ENCODE measurements at regions not wholly inside any gene's neighbourhood (a gene's known extent, or its start where the extent isn't known, plus 50 kb on each side); places are given as distances from the start of the nearest gene placed in this dataset.

DNA sequence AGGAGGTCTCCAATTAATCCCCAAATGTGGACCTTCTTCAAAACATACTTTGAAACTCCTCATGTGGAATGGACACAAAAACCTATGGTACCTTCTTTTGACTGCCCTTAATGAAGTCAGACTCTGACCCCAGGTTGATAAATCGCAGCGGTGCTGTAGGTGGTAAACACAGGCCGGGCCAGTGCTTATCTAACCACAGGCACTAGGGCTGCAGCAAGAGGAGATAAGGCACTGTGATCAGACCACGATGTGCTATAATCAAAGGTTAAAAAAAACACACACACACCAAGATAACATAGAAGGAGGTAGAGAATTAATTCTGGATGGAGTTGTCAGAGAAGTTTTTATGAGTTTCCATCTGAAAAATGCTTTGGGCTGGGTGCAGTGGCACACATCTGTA, 52.3 kb upstream of the SIPA1L2 start:
- no peaks in the 10 kb centered on the region for H3K9me3 ChIP-seq (ENCODE audit: low read length)
- no peak for DNase-seq
- Mint-ChIP-seq H3K27me3 (peaks cover 2 to 31% of the 10 kb centered on the region in 2 donors), H3K4me3 (no peak overlapping the region), H3K36me3 (no peaks in the 10 kb centered on the region), H3K27ac (no peak overlapping the region), H3K9me3 (no peaks in the 10 kb centered on the region), H3K4me1 (no peaks in the 10 kb centered on the region)
- no peak overlapping the region for H3K27ac ChIP-seq (ENCODE audit: low read depth, low read length)
- ChIA-PET CTCF (no interaction called here), POLR2A (no interaction called here)
- H3K4me3 ChIP-seq (ENCODE audit: low read length), result no peak overlapping the region
- no peaks in the 10 kb centered on the region for H3K36me3 ChIP-seq (ENCODE audit: insufficient read depth, low read length)
- H3K27me3 ChIP-seq (ENCODE audit: insufficient read depth, low read length, poor library complexity, severe bottlenecking), result no peaks in the 10 kb centered on the region
- H3K4me1 ChIP-seq (ENCODE audit: insufficient read depth, low read length), result no peaks in the 10 kb centered on the region

DNA sequence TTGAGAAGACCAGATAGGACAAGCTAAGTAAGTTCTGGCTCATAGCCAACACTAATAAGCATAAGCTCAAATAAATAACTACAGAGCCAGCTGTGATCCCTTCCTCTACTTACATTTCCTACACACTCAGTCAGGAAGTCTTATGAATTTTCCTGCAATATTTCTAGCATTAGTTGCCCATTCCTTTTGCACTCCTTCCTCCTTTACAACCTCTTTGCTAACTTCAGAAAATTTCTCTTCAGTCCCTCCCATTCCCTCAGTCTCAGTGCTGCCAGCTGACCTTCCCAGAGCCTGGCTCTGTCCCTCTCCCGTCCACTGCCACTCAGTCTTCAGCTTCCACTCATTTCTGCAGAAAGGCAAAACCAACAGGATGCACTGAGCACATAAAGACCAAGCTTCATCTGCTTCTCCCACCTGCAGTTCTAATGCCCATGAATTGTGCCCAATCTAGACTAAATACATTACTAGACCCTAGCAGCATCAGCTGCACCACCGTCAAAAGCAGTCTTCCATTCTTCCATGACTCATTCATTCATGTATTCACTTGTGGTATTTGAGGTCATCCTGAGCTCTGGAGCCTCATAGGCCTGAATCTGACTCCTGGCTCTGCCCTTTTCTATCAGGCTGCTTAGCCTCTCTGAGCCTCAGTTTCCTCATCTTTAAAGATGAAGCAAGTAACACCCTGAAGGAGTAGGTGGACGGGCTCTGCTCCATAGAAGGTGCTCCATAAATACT, 54.6 kb upstream of the SIPA1L2 start:
- no peaks in the 10 kb centered on the region for H3K9me3 ChIP-seq (ENCODE audit: low read length)
- H3K27ac Mint-ChIP-seq, result no peak overlapping the region
- no peaks in the 10 kb centered on the region for H3K4me1 Mint-ChIP-seq
- ChIA-PET CTCF (no interaction called here), POLR2A (no interaction called here)
- no peaks in the 10 kb centered on the region for H3K4me1 ChIP-seq (ENCODE audit: insufficient read depth, low read length)
- H3K4me3 Mint-ChIP-seq, result no peak overlapping the region
- no peak overlapping the region for H3K4me3 ChIP-seq (ENCODE audit: low read length)
- no peaks in the 10 kb centered on the region for H3K27me3 ChIP-seq (ENCODE audit: insufficient read depth, low read length, poor library complexity, severe bottlenecking)
- no peak for DNase-seq
- no peaks in the 10 kb centered on the region for H3K36me3 Mint-ChIP-seq
- no peaks in the 10 kb centered on the region for H3K36me3 ChIP-seq (ENCODE audit: insufficient read depth, low read length)
- no peaks in the 10 kb centered on the region for H3K9me3 Mint-ChIP-seq
- H3K27ac ChIP-seq (ENCODE audit: low read depth, low read length), result no peak overlapping the region
- peaks cover 2 to 19% of the 10 kb centered on the region in 2 donors for H3K27me3 Mint-ChIP-seq

DNA sequence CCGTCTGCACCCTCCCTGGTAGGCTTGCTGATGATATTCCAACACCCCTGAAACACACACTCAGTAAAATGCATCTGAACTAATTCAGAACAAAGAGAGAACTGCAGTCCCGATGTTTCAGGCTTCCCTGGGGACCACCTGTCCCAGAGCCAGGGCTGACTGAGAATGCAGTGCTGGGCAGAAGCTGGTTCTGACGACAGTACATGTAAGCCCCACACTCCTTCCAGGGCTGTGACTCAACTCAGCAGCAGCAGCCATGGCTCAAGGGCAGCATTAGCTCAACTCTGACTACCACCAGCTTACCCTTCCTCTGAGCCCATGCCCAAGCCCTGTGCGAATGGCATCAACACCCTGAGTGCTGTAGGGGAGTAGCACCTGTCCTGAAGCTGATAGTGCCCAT, 56.4 kb upstream of the SIPA1L2 start:
- H3K27me3 Mint-ChIP-seq, result peaks cover 7 to 24% of the 10 kb centered on the region in 2 donors
- no peaks in the 10 kb centered on the region for H3K36me3 Mint-ChIP-seq
- Histone ChIP-seq H3K9me3 (ENCODE audit: low read length) (no peaks in the 10 kb centered on the region), H3K36me3 (ENCODE audit: insufficient read depth, low read length) (no peaks in the 10 kb centered on the region), H3K27me3 (ENCODE audit: insufficient read depth, low read length, poor library complexity, severe bottlenecking) (no peaks in the 10 kb centered on the region), H3K27ac (ENCODE audit: low read depth, low read length) (no peak overlapping the region), H3K4me1 (ENCODE audit: insufficient read depth, low read length) (no peaks in the 10 kb centered on the region), H3K4me3 (ENCODE audit: low read length) (no peak overlapping the region)
- ChIA-PET CTCF (no interaction called here), POLR2A (no interaction called here)
- H3K4me3 Mint-ChIP-seq, result no peak overlapping the region
- no peak for DNase-seq
- no peaks in the 10 kb centered on the region for H3K9me3 Mint-ChIP-seq
- H3K27ac Mint-ChIP-seq, result no peak overlapping the region
- no peaks in the 10 kb centered on the region for H3K4me1 Mint-ChIP-seq

DNA sequence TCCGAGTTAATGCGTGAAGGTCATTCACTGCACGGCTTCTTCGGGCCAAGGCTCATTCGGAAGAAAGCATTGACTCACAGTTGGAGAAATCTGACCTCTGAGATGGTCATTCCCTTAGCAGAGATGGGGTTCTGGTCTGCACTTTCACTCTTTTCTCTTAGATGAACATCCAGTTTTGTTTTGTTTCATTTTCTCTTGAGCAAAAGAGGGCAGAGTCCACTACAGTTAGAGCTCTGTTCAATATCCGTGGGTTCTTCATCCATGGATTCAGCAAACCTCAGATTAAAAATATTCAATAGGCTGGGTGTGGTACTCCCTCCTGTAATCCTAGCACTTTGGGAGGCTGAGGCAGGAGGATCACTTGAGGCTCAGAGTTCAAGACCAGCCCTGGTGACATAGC, 57.4 kb upstream of the SIPA1L2 start:
- H3K27me3 ChIP-seq (ENCODE audit: insufficient read depth, low read length, poor library complexity, severe bottlenecking), result no peaks in the 10 kb centered on the region
- Mint-ChIP-seq H3K27me3 (peaks cover 7 to 29% of the 10 kb centered on the region in 2 donors), H3K36me3 (no peaks in the 10 kb centered on the region), H3K4me3 (no peak overlapping the region), H3K9me3 (no peaks in the 10 kb centered on the region), H3K4me1 (no peaks in the 10 kb centered on the region), H3K27ac (no peak overlapping the region)
- no peak overlapping the region for H3K27ac ChIP-seq (ENCODE audit: low read depth, low read length)
- ChIA-PET CTCF (no interaction called here), POLR2A (no interaction called here)
- DNase-seq, result no peak
- no peak overlapping the region for H3K4me3 ChIP-seq (ENCODE audit: low read length)
- H3K4me1 ChIP-seq (ENCODE audit: insufficient read depth, low read length), result no peaks in the 10 kb centered on the region
- no peaks in the 10 kb centered on the region for H3K9me3 ChIP-seq (ENCODE audit: low read length)
- no peaks in the 10 kb centered on the region for H3K36me3 ChIP-seq (ENCODE audit: insufficient read depth, low read length)

DNA sequence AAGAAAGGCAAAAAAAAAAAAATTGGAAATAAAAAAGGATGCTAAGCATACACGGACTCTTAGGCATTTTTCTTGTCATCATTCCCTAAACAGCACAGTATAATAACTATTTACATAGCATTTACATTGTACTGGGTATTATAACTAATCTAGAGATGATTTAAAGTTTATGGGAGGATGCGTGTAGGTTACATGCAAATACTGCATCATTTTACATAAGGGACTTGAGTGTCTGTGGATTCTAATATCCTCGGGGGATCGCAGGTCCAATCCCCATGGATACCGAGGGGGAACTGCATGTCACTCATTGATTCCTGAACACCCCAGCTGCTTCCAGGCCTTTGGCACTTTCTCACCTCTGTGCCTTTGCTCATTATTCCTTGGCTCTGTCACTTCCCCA, 57.8 kb upstream of the SIPA1L2 start:
- H3K27ac Mint-ChIP-seq, result no peak overlapping the region
- no peaks in the 10 kb centered on the region for H3K4me1 ChIP-seq (ENCODE audit: insufficient read depth, low read length)
- no peak overlapping the region for H3K27ac ChIP-seq (ENCODE audit: low read depth, low read length)
- ChIA-PET CTCF (no interaction called here), POLR2A (no interaction called here)
- H3K36me3 ChIP-seq (ENCODE audit: insufficient read depth, low read length), result no peaks in the 10 kb centered on the region
- no peak overlapping the region for H3K4me3 ChIP-seq (ENCODE audit: low read length)
- no peaks in the 10 kb centered on the region for H3K27me3 ChIP-seq (ENCODE audit: insufficient read depth, low read length, poor library complexity, severe bottlenecking)
- H3K36me3 Mint-ChIP-seq, result no peaks in the 10 kb centered on the region
- H3K4me1 Mint-ChIP-seq, result no peaks in the 10 kb centered on the region
- no peak overlapping the region for H3K4me3 Mint-ChIP-seq
- no peaks in the 10 kb centered on the region for H3K9me3 Mint-ChIP-seq
- peaks cover 7 to 33% of the 10 kb centered on the region in 2 donors for H3K27me3 Mint-ChIP-seq
- DNase-seq, result no peak
- no peaks in the 10 kb centered on the region for H3K9me3 ChIP-seq (ENCODE audit: low read length)

DNA sequence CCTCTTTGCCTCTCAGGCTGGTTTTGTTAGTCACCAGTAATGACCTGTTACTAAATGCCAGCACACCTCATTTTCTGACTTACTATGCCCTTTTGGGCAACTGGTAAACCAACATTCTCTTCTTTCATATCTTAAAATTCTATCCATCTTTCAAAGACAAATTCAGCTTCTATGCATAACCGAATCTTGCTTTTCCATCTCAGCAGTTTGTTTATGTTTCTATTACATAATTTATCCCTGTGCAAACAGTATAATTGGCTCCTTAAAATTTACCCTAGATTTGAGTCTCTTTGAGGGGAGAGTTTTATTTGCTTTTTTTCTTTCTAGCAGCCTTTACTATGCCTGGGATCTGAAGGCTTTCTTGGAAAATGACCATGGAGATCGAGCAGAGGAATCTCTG, 58.5 kb upstream of the SIPA1L2 start:
- Mint-ChIP-seq H3K9me3 (peaks cover 0 to under 1% (median 0%) of the 10 kb centered on the region in 5 donors), H3K4me3 (no peak overlapping the region), H3K36me3 (no peaks in the 10 kb centered on the region), H3K27me3 (peaks cover 10 to 38% of the 10 kb centered on the region in 2 donors), H3K4me1 (no peaks in the 10 kb centered on the region), H3K27ac (no peak overlapping the region)
- Histone ChIP-seq H3K27me3 (ENCODE audit: insufficient read depth, low read length, poor library complexity, severe bottlenecking) (no peaks in the 10 kb centered on the region), H3K9me3 (ENCODE audit: low read length) (no peaks in the 10 kb centered on the region), H3K4me1 (ENCODE audit: insufficient read depth, low read length) (no peaks in the 10 kb centered on the region), H3K27ac (ENCODE audit: low read depth, low read length) (no peak overlapping the region), H3K36me3 (ENCODE audit: insufficient read depth, low read length) (no peaks in the 10 kb centered on the region), H3K4me3 (ENCODE audit: low read length) (no peak overlapping the region)
- POLR2A ChIA-PET, result no interaction called here
- no peak for DNase-seq
- CTCF ChIA-PET, result no interaction called here

DNA sequence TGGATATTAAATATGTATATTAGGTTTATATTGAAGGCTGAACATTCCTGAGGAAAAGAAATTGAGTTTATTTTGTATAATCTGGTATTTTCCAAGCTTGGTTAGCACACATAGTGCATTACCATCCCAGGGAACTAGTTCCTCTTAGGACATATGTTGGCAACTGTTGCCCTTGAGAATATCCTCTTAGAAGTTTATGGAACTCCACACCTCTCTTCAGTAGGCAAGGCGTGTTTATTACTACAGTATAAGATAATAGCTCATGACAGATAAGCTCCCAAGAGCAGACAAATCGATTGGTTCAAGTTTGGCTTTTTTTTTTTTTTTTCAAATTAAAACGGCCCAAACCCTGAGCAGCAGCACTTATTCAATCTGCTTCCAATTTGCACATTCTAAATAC, 59.8 kb upstream of the SIPA1L2 start:
- peaks cover 16 to 46% of the 10 kb centered on the region in 2 donors for H3K27me3 Mint-ChIP-seq
- CTCF ChIA-PET, result no interaction called here
- Histone ChIP-seq H3K4me1 (ENCODE audit: insufficient read depth, low read length) (no peaks in the 10 kb centered on the region), H3K27ac (ENCODE audit: low read depth, low read length) (no peak overlapping the region), H3K9me3 (ENCODE audit: low read length) (no peaks in the 10 kb centered on the region), H3K36me3 (ENCODE audit: insufficient read depth, low read length) (no peaks in the 10 kb centered on the region), H3K4me3 (ENCODE audit: low read length) (no peak overlapping the region), H3K27me3 (ENCODE audit: insufficient read depth, low read length, poor library complexity, severe bottlenecking) (no peaks in the 10 kb centered on the region)
- H3K27ac Mint-ChIP-seq, result no peak overlapping the region
- no peak for DNase-seq
- no peaks in the 10 kb centered on the region for H3K36me3 Mint-ChIP-seq
- POLR2A ChIA-PET, result no interaction called here
- H3K4me3 Mint-ChIP-seq, result no peak overlapping the region
- H3K4me1 Mint-ChIP-seq, result no peaks in the 10 kb centered on the region
- peaks cover 0 to 2% (median 0%) of the 10 kb centered on the region in 5 donors for H3K9me3 Mint-ChIP-seq

DNA sequence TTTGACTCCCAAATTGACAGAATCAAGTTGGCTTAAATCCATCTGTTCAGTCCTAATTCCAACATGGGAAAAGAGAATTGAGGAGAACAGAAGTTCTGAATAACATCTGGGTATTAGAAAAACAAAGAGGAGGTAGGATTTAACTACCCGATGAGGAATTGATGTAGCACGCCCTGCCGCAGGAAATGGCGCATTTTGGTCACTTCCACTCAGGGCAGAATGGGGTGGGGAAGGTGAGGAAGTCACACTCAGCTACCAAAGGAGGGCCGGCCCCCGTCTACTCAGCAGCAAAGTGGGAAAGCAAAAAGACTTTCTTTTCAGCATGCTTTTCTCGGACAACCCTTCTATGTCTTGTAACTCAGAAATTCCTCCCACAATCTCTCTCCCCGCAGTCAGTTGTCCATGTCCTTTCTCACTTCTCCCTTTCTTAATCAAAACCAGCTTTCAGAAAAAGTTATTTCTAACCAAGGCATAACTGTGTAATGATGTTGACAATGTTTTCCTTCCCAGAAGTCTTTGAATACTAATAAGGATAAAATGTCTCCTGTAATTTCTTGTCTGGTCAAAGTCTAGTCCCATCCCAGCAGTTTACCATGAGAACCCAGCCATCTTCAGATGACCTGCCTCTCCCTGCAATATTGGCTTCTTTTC, 60.5 kb upstream of the SIPA1L2 start:
- no peak overlapping the region for H3K27ac Mint-ChIP-seq
- H3K27me3 ChIP-seq (ENCODE audit: insufficient read depth, low read length, poor library complexity, severe bottlenecking), result no peaks in the 10 kb centered on the region
- ChIA-PET CTCF (no interaction called here), POLR2A (no interaction called here)
- H3K27ac ChIP-seq (ENCODE audit: low read depth, low read length), result no peak overlapping the region
- H3K36me3 Mint-ChIP-seq, result no peaks in the 10 kb centered on the region
- H3K4me3 Mint-ChIP-seq, result no peak overlapping the region
- no peak overlapping the region for H3K4me3 ChIP-seq (ENCODE audit: low read length)
- H3K9me3 Mint-ChIP-seq, result peaks cover 0 to 2% (median 0%) of the 10 kb centered on the region in 5 donors
- no peaks in the 10 kb centered on the region for H3K4me1 Mint-ChIP-seq
- no peaks in the 10 kb centered on the region for H3K36me3 ChIP-seq (ENCODE audit: insufficient read depth, low read length)
- no peaks in the 10 kb centered on the region for H3K9me3 ChIP-seq (ENCODE audit: low read length)
- peaks cover 16 to 50% of the 10 kb centered on the region in 2 donors for H3K27me3 Mint-ChIP-seq
- H3K4me1 ChIP-seq (ENCODE audit: insufficient read depth, low read length), result no peaks in the 10 kb centered on the region
- no peak for DNase-seq
